Neural cell (in vitro differentiated cells): ENCODE measurements at regions not wholly inside any gene's neighbourhood (a gene's known extent, or its start where the extent isn't known, plus 50 kb on each side); places are given as distances from the start of the nearest gene placed in this dataset.

Experiments
- H2AFZ ChIP-seq: fragments of 200-600, 300-800 bp; sonication (generic), shearing (Covaris generic); 2 replicates; pipeline ENCODE4 v1.6.0; 2014; ENCODE audit warnings: low read depth, mild to moderate bottlenecking, antibody characterized with exemption, low read length, moderate library complexity
- H3F3A ChIP-seq: fragments of 200-600 bp; shearing (Covaris generic); 2 replicates; pipeline ENCODE4 v1.6.1; 2016; ENCODE audit warnings: mild to moderate bottlenecking, moderate library complexity, mixed read lengths, antibody characterized with exemption, low read length; ENCODE audit not compliant: insufficient read depth, poor library complexity, severe bottlenecking
- H3K27ac ChIP-seq: fragments of 200-600, 300-800 bp; sonication (generic), shearing (Covaris generic); 2 replicates; pipeline ENCODE4 v1.5.1; 2014; ENCODE audit warnings: mild to moderate bottlenecking, low read length, moderate library complexity
- H3K27me3 ChIP-seq: fragments of 300-800, 200-600 bp; sonication (generic), shearing (Covaris generic); 2 replicates; pipeline ENCODE4 v1.6.0; 2014; ENCODE audit warnings: mild to moderate bottlenecking, low read depth, low read length, moderate library complexity; ENCODE audit not compliant: insufficient read depth
- H3K36me3 ChIP-seq: fragments of 300-800, 200-600 bp; sonication (generic), shearing (Covaris generic); 2 replicates; pipeline ENCODE4 v1.5.1; 2014; ENCODE audit warnings: mild to moderate bottlenecking, antibody characterized with exemption, low read length, moderate library complexity; ENCODE audit not compliant: insufficient read depth
- H3K4me2 ChIP-seq: fragments of 300-800, 200-600 bp; sonication (generic), shearing (Covaris generic); 2 replicates; pipeline ENCODE4 v1.6.0; 2014; ENCODE audit warnings: mild to moderate bottlenecking, low read length
- H3K4me3 ChIP-seq: fragments of 300-800, 200-600 bp; sonication (generic), shearing (Covaris generic); 2 replicates; pipeline ENCODE4 v1.5.1; 2014; ENCODE audit warnings: mild to moderate bottlenecking, low read length, moderate library complexity
- H3K79me2 ChIP-seq: fragments of 200-600 bp; shearing (Covaris generic); replicated peaks from 2 replicates; pipeline ENCODE4 v1.6.0; 2014; ENCODE audit warnings: mild to moderate bottlenecking, low read length, moderate library complexity; ENCODE audit not compliant: insufficient read depth
- H3K9ac ChIP-seq: fragments of 300-800, 200-600 bp; sonication (generic), shearing (Covaris generic); 2 replicates; pipeline ENCODE4 v1.6.1; 2016; ENCODE audit warnings: mild to moderate bottlenecking, low read length, mixed read lengths
- H3K9me2 ChIP-seq: fragments of 200-600 bp; shearing (Covaris generic); 2 replicates; pipeline ENCODE4 v1.6.1; 2016; ENCODE audit warnings: mild to moderate bottlenecking, low read length, mixed read lengths; ENCODE audit not compliant: insufficient read depth
- H3K9me3 ChIP-seq: fragments of 200-600, 300-800 bp; sonication (generic), shearing (Covaris generic); 2 replicates; pipeline ENCODE4 v1.6.1; 2016; ENCODE audit warnings: mild to moderate bottlenecking, mixed run types, low read length, moderate library complexity, mixed read lengths
- H4K20me1 ChIP-seq: fragments of 200-600 bp; shearing (Covaris generic); 2 replicates; pipeline ENCODE4 v1.6.1; 2016; ENCODE audit warnings: mild to moderate bottlenecking, mixed run types; ENCODE audit not compliant: insufficient read depth
- EP300 ChIP-seq: fragments of 450-650 bp; conservative IDR thresholded peaks from 2 replicates; pipeline ENCODE4 v1.6.1; 2014; ENCODE audit warnings: antibody characterized with exemption, mild to moderate bottlenecking, moderate library complexity; ENCODE audit not compliant: poor library complexity, severe bottlenecking
- EZH2 ChIP-seq: fragments of 200-600, 300-800 bp; shearing (Covaris generic), sonication (generic); IDR thresholded peaks from 2 replicates; pipeline ENCODE4 v1.6.1; 2014; ENCODE audit warnings: antibody characterized with exemption, low read length, borderline replicate concordance, mild to moderate bottlenecking; ENCODE audit not compliant: insufficient read depth, poor library complexity, severe bottlenecking
- MXI1 ChIP-seq: fragments of 450-650 bp; conservative IDR thresholded peaks from 2 replicates; pipeline ENCODE4 v1.6.1; 2014; ENCODE audit warnings: antibody characterized with exemption, mild to moderate bottlenecking; ENCODE audit not compliant: poor library complexity, severe bottlenecking
- POLR2AphosphoS5 ChIP-seq: IDR thresholded peaks from 2 replicates; pipeline ENCODE4 v1.6.1; 2012
- RAD21 ChIP-seq: fragments of 450-650 bp; conservative IDR thresholded peaks from 2 replicates; pipeline ENCODE4 v1.6.1; 2014; ENCODE audit warnings: antibody characterized with exemption, mild to moderate bottlenecking, moderate library complexity
- SMC3 ChIP-seq: fragments of 450-650 bp; conservative IDR thresholded peaks from 2 replicates; pipeline ENCODE4 v1.6.1; 2014; ENCODE audit warnings: antibody characterized with exemption, mild to moderate bottlenecking, moderate library complexity; ENCODE audit not compliant: poor library complexity
- TAF1 ChIP-seq: IDR thresholded peaks from 2 replicates; pipeline ENCODE4 v1.6.1; 2012; ENCODE audit warnings: low read depth
- TF ChIP-seq, protein P1 (sequence below): IDR thresholded peaks from 2 replicates; pipeline ENCODE4 v1.6.1; 2012; ENCODE audit warnings: borderline replicate concordance
- TF ChIP-seq, protein P2 (sequence below): fragments of 450-650 bp; IDR thresholded peaks from 2 replicates; pipeline ENCODE4 v1.5.1; 2014; ENCODE audit warnings: antibody characterized with exemption, mild to moderate bottlenecking, moderate library complexity; ENCODE audit not compliant: poor library complexity, severe bottlenecking

DNA sequence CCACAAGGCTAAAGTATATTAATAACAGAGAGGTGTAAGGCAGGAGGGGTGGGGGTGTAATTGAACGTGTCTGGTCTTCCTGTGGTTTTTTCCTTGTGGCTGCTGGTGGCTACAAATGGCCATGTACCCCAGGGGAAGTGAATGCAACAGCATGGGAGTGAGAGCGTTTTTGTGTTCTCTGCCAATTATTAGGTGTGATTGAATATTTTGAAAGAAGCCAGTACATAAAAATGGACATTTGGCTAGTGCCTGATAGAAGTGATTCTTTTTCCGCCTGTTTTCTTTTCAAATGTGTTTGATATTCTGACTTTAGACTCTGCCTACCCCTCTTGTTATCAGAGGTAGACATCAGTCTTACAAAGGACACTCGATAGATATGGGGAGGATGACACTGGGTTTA, 141.3 kb downstream of the PRL start:
- Histone ChIP-seq H3K79me2 (peaks cover 3% of the 10 kb centered on the region), H3K27ac (no peak overlapping the region), H2AFZ (no peak overlapping the region), H3K9me3 (no peaks in the 10 kb centered on the region), H4K20me1 (no peaks in the 10 kb centered on the region), H3K27me3 (no peaks in the 10 kb centered on the region), H3K9ac (no peak overlapping the region), H3K9me2 (no peaks in the 10 kb centered on the region), H3K4me2 (no peak overlapping the region), H3K36me3 (no peaks in the 10 kb centered on the region), H3K4me3 (no peak overlapping the region), H3F3A (no peaks in the 10 kb centered on the region)
- TF ChIP-seq SMC3 (no peak), RAD21 (no peak), MXI1 (no peak), EZH2 (no peak), POLR2AphosphoS5 (no peak), TAF1 (no peak), EP300 (no peak)
- TF ChIP-seq, protein P1, sequence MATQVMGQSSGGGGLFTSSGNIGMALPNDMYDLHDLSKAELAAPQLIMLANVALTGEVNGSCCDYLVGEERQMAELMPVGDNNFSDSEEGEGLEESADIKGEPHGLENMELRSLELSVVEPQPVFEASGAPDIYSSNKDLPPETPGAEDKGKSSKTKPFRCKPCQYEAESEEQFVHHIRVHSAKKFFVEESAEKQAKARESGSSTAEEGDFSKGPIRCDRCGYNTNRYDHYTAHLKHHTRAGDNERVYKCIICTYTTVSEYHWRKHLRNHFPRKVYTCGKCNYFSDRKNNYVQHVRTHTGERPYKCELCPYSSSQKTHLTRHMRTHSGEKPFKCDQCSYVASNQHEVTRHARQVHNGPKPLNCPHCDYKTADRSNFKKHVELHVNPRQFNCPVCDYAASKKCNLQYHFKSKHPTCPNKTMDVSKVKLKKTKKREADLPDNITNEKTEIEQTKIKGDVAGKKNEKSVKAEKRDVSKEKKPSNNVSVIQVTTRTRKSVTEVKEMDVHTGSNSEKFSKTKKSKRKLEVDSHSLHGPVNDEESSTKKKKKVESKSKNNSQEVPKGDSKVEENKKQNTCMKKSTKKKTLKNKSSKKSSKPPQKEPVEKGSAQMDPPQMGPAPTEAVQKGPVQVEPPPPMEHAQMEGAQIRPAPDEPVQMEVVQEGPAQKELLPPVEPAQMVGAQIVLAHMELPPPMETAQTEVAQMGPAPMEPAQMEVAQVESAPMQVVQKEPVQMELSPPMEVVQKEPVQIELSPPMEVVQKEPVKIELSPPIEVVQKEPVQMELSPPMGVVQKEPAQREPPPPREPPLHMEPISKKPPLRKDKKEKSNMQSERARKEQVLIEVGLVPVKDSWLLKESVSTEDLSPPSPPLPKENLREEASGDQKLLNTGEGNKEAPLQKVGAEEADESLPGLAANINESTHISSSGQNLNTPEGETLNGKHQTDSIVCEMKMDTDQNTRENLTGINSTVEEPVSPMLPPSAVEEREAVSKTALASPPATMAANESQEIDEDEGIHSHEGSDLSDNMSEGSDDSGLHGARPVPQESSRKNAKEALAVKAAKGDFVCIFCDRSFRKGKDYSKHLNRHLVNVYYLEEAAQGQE: no peak
- TF ChIP-seq, protein P2, sequence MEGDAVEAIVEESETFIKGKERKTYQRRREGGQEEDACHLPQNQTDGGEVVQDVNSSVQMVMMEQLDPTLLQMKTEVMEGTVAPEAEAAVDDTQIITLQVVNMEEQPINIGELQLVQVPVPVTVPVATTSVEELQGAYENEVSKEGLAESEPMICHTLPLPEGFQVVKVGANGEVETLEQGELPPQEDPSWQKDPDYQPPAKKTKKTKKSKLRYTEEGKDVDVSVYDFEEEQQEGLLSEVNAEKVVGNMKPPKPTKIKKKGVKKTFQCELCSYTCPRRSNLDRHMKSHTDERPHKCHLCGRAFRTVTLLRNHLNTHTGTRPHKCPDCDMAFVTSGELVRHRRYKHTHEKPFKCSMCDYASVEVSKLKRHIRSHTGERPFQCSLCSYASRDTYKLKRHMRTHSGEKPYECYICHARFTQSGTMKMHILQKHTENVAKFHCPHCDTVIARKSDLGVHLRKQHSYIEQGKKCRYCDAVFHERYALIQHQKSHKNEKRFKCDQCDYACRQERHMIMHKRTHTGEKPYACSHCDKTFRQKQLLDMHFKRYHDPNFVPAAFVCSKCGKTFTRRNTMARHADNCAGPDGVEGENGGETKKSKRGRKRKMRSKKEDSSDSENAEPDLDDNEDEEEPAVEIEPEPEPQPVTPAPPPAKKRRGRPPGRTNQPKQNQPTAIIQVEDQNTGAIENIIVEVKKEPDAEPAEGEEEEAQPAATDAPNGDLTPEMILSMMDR: no peak

DNA sequence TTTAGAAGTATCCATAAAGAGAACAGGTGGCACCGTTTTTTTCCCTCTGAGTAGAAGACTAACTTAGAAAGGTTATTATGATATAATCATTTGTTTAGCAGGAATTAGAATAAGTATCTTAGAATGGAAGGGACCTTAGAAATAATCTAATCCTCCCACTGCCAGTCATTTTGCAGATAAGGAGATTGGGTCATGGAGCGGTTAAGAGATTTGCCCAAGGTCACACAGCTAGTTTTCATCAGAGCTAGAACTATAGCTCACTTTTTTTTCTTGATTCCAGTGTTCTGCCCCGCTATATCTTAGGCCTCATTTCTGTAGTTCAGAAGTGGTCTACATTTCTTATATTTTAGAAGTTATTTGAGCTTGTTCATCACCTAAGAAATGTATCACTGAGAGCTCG, 139.6 kb downstream of the PRL start:
- Histone ChIP-seq H3K79me2 (peaks cover 3% of the 10 kb centered on the region), H3K9me3 (no peaks in the 10 kb centered on the region), H3F3A (no peaks in the 10 kb centered on the region), H3K9ac (no peak overlapping the region), H2AFZ (no peak overlapping the region), H3K27me3 (no peaks in the 10 kb centered on the region), H3K4me2 (no peak overlapping the region), H4K20me1 (no peaks in the 10 kb centered on the region), H3K36me3 (no peaks in the 10 kb centered on the region), H3K9me2 (no peaks in the 10 kb centered on the region), H3K27ac (no peak overlapping the region), H3K4me3 (no peak overlapping the region)
- TF ChIP-seq SMC3 (no peak), RAD21 (no peak), TAF1 (no peak)
- TF ChIP-seq, protein P1: no peak
